MM.1S (cell line): ENCODE measurements at regions not wholly inside any gene's neighbourhood (a gene's known extent, or its start where the extent isn't known, plus 50 kb on each side); places are given as distances from the start of the nearest gene placed in this dataset.

ENCODE experiments used
- CTCF ChIP-seq: fragments of 300-600 bp; sonication (generic); IDR thresholded peaks from 2 replicates; pipeline ENCODE4 v1.5.1; 2016; ENCODE audit warnings: antibody characterized with exemption, low read length, mixed read lengths
- EZH2phosphoT487 ChIP-seq: fragments of 300-600 bp; sonication (generic); IDR thresholded peaks from 2 replicates; pipeline ENCODE4 v1.6.1; 2018; ENCODE audit warnings: antibody characterized with exemption, low read length

DNA sequence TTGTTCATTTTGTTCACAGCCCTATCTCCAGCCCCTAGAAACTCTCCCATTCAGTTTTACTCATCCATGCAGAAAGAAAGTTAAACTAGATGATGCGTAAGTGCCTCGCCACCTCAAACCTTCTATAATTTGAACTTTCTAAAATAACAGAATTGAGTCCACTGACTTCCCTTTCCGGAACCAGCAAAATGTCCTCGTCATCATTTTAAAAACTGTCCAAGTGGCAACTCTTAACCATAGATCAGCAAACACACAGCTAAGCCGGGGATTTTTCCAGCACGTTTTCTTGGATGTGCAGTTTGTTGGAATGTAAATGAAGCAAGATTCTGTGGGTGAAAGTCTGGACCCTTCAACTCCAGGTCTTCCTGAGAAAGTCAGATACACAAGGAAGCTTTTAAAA, 369.7 kb upstream of the ERCC4 start:
- TF ChIP-seq CTCF (no peak), EZH2phosphoT487 (no peak)
